ENCODE measurements at regions not wholly inside any gene's neighbourhood (a gene's known extent, or its start where the extent isn't known, plus 50 kb on each side); places are given as distances from the start of the nearest gene placed in this dataset.
"Not testable (repeated sequence)": the region's sequence is repeated elsewhere in the genome, so short reads cannot be mapped to it uniquely, and the experiment has no call there.

DNA sequence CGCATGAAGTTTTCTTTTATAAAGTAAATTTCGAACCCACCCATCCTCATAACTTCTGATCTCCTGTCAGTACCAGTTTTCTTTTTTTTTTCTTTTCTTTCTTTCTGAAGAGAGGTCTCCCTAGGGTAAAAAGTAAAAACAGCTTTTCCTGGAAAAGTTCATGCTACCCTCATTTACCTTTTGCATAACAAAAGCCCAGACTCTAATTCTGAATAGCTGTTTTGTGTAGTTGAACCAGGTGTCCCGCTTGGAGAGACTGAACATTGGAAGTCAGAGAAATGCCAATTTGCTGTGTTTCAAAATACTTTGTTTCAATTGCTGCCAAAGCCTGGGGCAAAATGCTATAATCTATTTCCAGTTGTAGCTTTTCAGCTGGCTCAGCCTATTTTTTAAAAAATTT, 113.7 kb upstream of the RUNX1 start:
- no peak for TF ChIP-seq POLR2A (IDR thresholded peaks at IDR 0.05)
- TF ChIP-seq, protein P1, sequence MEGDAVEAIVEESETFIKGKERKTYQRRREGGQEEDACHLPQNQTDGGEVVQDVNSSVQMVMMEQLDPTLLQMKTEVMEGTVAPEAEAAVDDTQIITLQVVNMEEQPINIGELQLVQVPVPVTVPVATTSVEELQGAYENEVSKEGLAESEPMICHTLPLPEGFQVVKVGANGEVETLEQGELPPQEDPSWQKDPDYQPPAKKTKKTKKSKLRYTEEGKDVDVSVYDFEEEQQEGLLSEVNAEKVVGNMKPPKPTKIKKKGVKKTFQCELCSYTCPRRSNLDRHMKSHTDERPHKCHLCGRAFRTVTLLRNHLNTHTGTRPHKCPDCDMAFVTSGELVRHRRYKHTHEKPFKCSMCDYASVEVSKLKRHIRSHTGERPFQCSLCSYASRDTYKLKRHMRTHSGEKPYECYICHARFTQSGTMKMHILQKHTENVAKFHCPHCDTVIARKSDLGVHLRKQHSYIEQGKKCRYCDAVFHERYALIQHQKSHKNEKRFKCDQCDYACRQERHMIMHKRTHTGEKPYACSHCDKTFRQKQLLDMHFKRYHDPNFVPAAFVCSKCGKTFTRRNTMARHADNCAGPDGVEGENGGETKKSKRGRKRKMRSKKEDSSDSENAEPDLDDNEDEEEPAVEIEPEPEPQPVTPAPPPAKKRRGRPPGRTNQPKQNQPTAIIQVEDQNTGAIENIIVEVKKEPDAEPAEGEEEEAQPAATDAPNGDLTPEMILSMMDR (IDR thresholded peaks at IDR 0.05): no peak
- H3K4me1 ChIP-seq: no peaks in the 10 kb centered on the region

GRCh38 chr21:35159881-35160280, 110.8 kb upstream of the RUNX1 start:
- TF ChIP-seq, protein P1 (IDR thresholded peaks at IDR 0.05): no peak
- no peak for TF ChIP-seq POLR2A (IDR thresholded peaks at IDR 0.05)
- no peaks in the 10 kb centered on the region for H3K27me3 ChIP-seq
- no peak overlapping the region for H3K27ac ChIP-seq
- H3K36me3 ChIP-seq: no peaks in the 10 kb centered on the region
- DNase-seq: no peak
- no peak overlapping the region for H3K4me3 ChIP-seq
- no peaks in the 10 kb centered on the region for H3K4me1 ChIP-seq
- no peaks in the 10 kb centered on the region for H3K9me3 ChIP-seq

More for the DNA sequence above, 113.7 kb upstream of the RUNX1 start:
- no peaks in the 10 kb centered on the region for H3K27me3 ChIP-seq
- no peaks in the 10 kb centered on the region for H3K9me3 ChIP-seq
- no peaks in the 10 kb centered on the region for H3K36me3 ChIP-seq
- H3K27ac ChIP-seq: no peak overlapping the region
- no peak for DNase-seq
- H3K4me3 ChIP-seq: no peak overlapping the region

DNA sequence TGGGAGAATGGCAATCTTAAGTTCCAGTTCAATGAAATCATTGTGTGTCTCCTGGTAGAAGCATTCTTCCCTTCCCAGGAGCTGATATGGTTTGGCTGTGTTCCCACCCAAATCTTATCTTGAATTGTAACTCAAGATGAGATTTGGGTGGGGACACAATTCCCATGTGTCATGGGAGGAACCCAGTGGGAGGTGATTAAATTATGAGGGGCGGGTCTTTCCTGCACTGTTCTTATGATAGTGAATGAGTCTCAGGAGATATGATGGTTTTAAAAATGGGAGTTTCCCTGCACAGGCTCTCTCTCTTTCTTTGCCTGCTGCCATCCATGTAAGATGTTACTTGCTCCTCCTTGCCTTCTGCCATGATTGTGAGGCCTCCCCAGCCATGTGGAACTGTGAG, 108.3 kb upstream of the RUNX1 start:
- not testable (repeated sequence) for H3K36me3 ChIP-seq, DNase-seq, H3K4me3 ChIP-seq, H3K27ac ChIP-seq, H3K9me3 ChIP-seq, H3K4me1 ChIP-seq, H3K27me3 ChIP-seq

- Histone ChIP-seq H3K27ac (no peak overlapping the region), H3K36me3 (no peaks in the 10 kb centered on the region), H3K9me3 (no peaks in the 10 kb centered on the region), H3K27me3 (no peaks in the 10 kb centered on the region), H3K4me3 (no peak overlapping the region), H3K4me1 (no peaks in the 10 kb centered on the region)
- TF ChIP-seq POLR2A (IDR thresholded peaks at IDR 0.05): no peak
- TF ChIP-seq, protein P1 (IDR thresholded peaks at IDR 0.05): no peak
- no peak for DNase-seq
Observed at GRCh38 chr21:35156293-35157278, 107.5 kb upstream of the RUNX1 start.

GRCh38 chr21:35154788-35155187, 105.7 kb upstream of the RUNX1 start:
- no peaks in the 10 kb centered on the region for H3K36me3 ChIP-seq
- no peaks in the 10 kb centered on the region for H3K9me3 ChIP-seq
- H3K4me3 ChIP-seq: no peak overlapping the region
- no peak for TF ChIP-seq POLR2A (IDR thresholded peaks at IDR 0.05)
- TF ChIP-seq, protein P1 (IDR thresholded peaks at IDR 0.05): no peak
- no peak overlapping the region for H3K27ac ChIP-seq
- H3K4me1 ChIP-seq: no peaks in the 10 kb centered on the region
- DNase-seq: no peak
- no peaks in the 10 kb centered on the region for H3K27me3 ChIP-seq

DNA sequence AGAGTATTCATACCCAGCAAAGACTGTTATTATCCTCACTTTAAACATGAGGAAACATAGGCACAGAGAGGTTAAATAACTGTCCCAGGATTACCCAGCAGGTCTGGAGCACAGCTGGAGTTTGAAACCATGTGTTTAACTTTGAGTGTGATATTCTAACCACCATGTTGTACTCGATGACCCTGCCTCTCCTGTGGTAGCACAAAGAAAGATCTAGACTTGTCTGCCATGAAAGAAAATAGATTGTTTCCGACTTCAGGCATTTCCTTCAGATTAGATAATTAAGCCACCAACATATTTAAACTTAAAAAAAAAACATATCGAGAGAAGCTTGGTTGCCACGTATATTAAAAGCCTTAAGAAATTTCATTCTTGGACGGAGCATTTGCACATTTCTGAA, 104.6 kb upstream of the RUNX1 start:
- no peak overlapping the region for H3K27ac ChIP-seq
- no peaks in the 10 kb centered on the region for H3K36me3 ChIP-seq
- no peaks in the 10 kb centered on the region for H3K9me3 ChIP-seq
- no peaks in the 10 kb centered on the region for H3K27me3 ChIP-seq
- H3K4me3 ChIP-seq: no peak overlapping the region
- DNase-seq: no peak
- no peaks in the 10 kb centered on the region for H3K4me1 ChIP-seq
- TF ChIP-seq, protein P1 (IDR thresholded peaks at IDR 0.05): no peak
- TF ChIP-seq POLR2A (IDR thresholded peaks at IDR 0.05): no peak
